ENCODE measurements at regions not wholly inside any gene's neighbourhood (a gene's known extent, or its start where the extent isn't known, plus 50 kb on each side); places are given as distances from the start of the nearest gene placed in this dataset.

DNA sequence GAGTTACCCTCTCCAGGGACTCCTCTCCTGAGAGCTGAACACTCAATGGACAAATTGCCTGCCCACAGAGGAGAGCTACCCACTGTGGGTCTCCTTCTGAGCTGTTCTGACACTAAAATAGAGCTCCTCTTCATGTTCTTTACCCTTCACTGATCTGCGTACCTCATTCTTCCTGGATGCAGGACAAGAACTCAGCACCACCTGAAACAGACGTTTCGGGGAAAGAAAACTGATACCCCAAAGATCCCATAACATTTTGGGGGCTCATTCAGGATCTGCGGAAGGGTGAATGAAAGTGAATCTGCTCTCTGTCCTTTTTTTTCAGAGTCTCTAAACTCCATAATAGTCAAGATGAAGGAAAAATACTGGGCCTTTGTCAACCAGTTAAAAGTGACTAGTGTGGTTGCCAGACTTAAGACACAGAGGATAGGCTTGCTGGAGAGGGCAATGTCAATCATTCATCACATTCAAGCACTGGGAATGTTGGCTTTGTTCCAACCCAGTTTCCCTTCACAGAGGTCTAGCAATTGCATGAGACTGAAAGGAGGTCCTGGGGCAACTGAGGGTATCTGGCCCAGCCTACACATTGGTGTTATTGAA is 136.7 kb upstream of the SLITRK6 start:
- Mint-ChIP-seq H3K27ac (no peak overlapping the region), H3K36me3 (no peaks in the 10 kb centered on the region), H3K4me1 (no peaks in the 10 kb centered on the region), H3K9me3 (peaks cover 9 to 41% (median 12%) of the 10 kb centered on the region in 7 donors), H3K4me3 (no peak overlapping the region), H3K27me3 (ENCODE audit: low read depth in 3 of 3) (no peaks in the 10 kb centered on the region)
- intact Hi-C loops (cut with micrococcal nuclease), result no loop called here
- Histone ChIP-seq H3K79me2 (ENCODE audit: insufficient read depth, low read length) (no peaks in the 10 kb centered on the region), H3K9me3 (replicated peaks in 1 of 2; ENCODE audit: control insufficient read depth in 1 of 2, insufficient read depth in 1 of 2, low read length in 2 of 2) (peaks cover 27 to 59% of the 10 kb centered on the region in 2 donors), H3K27ac (ENCODE audit: low read depth in 1 of 2, low read length in 2 of 2) (no peak overlapping the region), H3K4me2 (replicated peaks; ENCODE audit: extremely low read depth, low read length, poor library complexity, severe bottlenecking) (no peak overlapping the region), H2AFZ (ENCODE audit: insufficient read depth, low read depth, low read length, poor library complexity, severe bottlenecking) (no peak overlapping the region), H3K27me3 (ENCODE audit: control insufficient read depth in 2 of 2, insufficient read depth in 2 of 2, low read length in 2 of 2) (no peaks in the 10 kb centered on the region), H3K4me1 (ENCODE audit: control insufficient read depth in 1 of 2, insufficient read depth in 2 of 2, low read length in 2 of 2) (no peaks in the 10 kb centered on the region), H3K36me3 (replicated peaks in 1 of 2; ENCODE audit: control insufficient read depth in 1 of 2, insufficient read depth in 2 of 2, low read length in 2 of 2) (no peaks in the 10 kb centered on the region), H4K20me1 (ENCODE audit: insufficient read depth, low read length) (no peaks in the 10 kb centered on the region), H3K4me3 (replicated peaks in 1 of 3; ENCODE audit: low read depth in 2 of 3, low read length in 3 of 3) (no peak overlapping the region), H3K9ac (ENCODE audit: insufficient read depth, low read length, poor library complexity, severe bottlenecking) (no peak overlapping the region)
- WGBS (ENCODE audit: insufficient coverage), result 100% methylated on average over 3 of the region's 4 CpGs
- TF ChIP-seq, protein P1, sequence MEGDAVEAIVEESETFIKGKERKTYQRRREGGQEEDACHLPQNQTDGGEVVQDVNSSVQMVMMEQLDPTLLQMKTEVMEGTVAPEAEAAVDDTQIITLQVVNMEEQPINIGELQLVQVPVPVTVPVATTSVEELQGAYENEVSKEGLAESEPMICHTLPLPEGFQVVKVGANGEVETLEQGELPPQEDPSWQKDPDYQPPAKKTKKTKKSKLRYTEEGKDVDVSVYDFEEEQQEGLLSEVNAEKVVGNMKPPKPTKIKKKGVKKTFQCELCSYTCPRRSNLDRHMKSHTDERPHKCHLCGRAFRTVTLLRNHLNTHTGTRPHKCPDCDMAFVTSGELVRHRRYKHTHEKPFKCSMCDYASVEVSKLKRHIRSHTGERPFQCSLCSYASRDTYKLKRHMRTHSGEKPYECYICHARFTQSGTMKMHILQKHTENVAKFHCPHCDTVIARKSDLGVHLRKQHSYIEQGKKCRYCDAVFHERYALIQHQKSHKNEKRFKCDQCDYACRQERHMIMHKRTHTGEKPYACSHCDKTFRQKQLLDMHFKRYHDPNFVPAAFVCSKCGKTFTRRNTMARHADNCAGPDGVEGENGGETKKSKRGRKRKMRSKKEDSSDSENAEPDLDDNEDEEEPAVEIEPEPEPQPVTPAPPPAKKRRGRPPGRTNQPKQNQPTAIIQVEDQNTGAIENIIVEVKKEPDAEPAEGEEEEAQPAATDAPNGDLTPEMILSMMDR (IDR thresholded peaks at IDR 0.05), result no peak
- no peak for DNase-seq

DNA sequence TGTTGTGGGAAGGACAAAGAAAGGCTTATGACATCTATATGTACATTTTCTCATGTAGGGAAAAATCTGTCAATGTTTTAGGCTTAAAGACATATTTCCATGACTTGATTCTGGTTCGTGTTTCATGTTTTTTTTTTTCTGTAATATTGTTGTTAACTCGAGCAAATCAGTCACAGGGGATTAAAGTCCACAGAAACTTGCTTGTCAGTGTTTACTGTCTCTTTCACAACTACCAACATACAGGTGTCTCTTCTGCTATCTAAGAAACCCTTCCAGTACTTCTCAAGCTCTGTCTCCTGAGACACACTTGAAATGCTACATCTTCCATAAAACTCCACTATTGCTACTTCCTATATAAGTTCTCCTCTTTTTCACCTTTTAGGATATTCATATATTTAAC is 130.9 kb upstream of the SLITRK6 start:
- Histone ChIP-seq H3K4me3 (replicated peaks in 1 of 3; ENCODE audit: low read depth in 2 of 3, low read length in 3 of 3) (no peak overlapping the region), H3K27ac (ENCODE audit: low read depth in 1 of 2, low read length in 2 of 2) (no peak overlapping the region), H2AFZ (ENCODE audit: insufficient read depth, low read depth, low read length, poor library complexity, severe bottlenecking) (no peak overlapping the region), H4K20me1 (ENCODE audit: insufficient read depth, low read length) (no peaks in the 10 kb centered on the region), H3K9me3 (replicated peaks in 1 of 2; ENCODE audit: control insufficient read depth in 1 of 2, insufficient read depth in 1 of 2, low read length in 2 of 2) (peaks cover under 1 to 15% of the 10 kb centered on the region in 2 donors), H3K4me1 (ENCODE audit: control insufficient read depth in 1 of 2, insufficient read depth in 2 of 2, low read length in 2 of 2) (no peaks in the 10 kb centered on the region), H3K4me2 (replicated peaks; ENCODE audit: extremely low read depth, low read length, poor library complexity, severe bottlenecking) (no peak overlapping the region), H3K9ac (ENCODE audit: insufficient read depth, low read length, poor library complexity, severe bottlenecking) (no peak overlapping the region), H3K36me3 (replicated peaks in 1 of 2; ENCODE audit: control insufficient read depth in 1 of 2, insufficient read depth in 2 of 2, low read length in 2 of 2) (no peaks in the 10 kb centered on the region), H3K79me2 (ENCODE audit: insufficient read depth, low read length) (no peaks in the 10 kb centered on the region), H3K27me3 (ENCODE audit: control insufficient read depth in 2 of 2, insufficient read depth in 2 of 2, low read length in 2 of 2) (no peaks in the 10 kb centered on the region)
- Mint-ChIP-seq H3K9me3 (peaks cover 2 to 8% (median 3%) of the 10 kb centered on the region in 7 donors), H3K4me1 (no peaks in the 10 kb centered on the region), H3K36me3 (no peaks in the 10 kb centered on the region), H3K27ac (no peak overlapping the region), H3K27me3 (ENCODE audit: low read depth in 3 of 3) (no peaks in the 10 kb centered on the region), H3K4me3 (no peak overlapping the region)
- WGBS (ENCODE audit: insufficient coverage), result 50% methylated on average over 1 of the region's 2 CpGs
- no peak for DNase-seq
- TF ChIP-seq, protein P1 (IDR thresholded peaks at IDR 0.05), result no peak
- intact Hi-C loops (cut with micrococcal nuclease), result no loop called here

Data from CD14-positive monocyte (primary cell).